HG03045 (cell line): ENCODE measurements at regions not wholly inside any gene's neighbourhood (a gene's known extent, or its start where the extent isn't known, plus 50 kb on each side); places are given as distances from the start of the nearest gene placed in this dataset.

ENCODE experiments used
- ATAC-seq: cut with Tn5 transposase; IDR thresholded peaks from one replicate; pipeline ENCODE4 v1.9.1; 2021; ENCODE audit warnings: mild to moderate bottlenecking, moderate library complexity; ENCODE audit not compliant: unreplicated experiment

- no peak for ATAC-seq
Observed at GRCh38 chr6:156027248-156027626, 571.6 kb upstream of the NOX3 start.

GRCh38 chr6:156026486-156027247, 571.0 kb upstream of the NOX3 start:
- ATAC-seq: no peak

GRCh38 chr6:156024339-156024738, 568.7 kb upstream of the NOX3 start:
- ATAC-seq: no peak

- ATAC-seq: no peak
Observed at GRCh38 chr6:156021746-156022396, 566.2 kb upstream of the NOX3 start.

- no peak for ATAC-seq
Observed at GRCh38 chr6:156017838-156018237, 562.2 kb upstream of the NOX3 start.

- ATAC-seq: no peak
Observed at GRCh38 chr6:156016186-156016976, 560.7 kb upstream of the NOX3 start.

- no peak for ATAC-seq
Observed at GRCh38 chr6:156013155-156013554, 557.5 kb upstream of the NOX3 start.

- ATAC-seq: no peak
Observed at GRCh38 chr6:156009656-156010055, 554.0 kb upstream of the NOX3 start.

GRCh38 chr6:156004796-156005195, 549.2 kb upstream of the NOX3 start:
- ATAC-seq: no peak

GRCh38 chr6:155996151-155996550, 540.5 kb upstream of the NOX3 start:
- no peak for ATAC-seq

GRCh38 chr6:155995281-155995680, 539.6 kb upstream of the NOX3 start:
- ATAC-seq: no peak

- no peak for ATAC-seq
Observed at GRCh38 chr6:155994086-155994485, 538.4 kb upstream of the NOX3 start.

GRCh38 chr6:155993240-155993639, 537.6 kb upstream of the NOX3 start:
- no peak for ATAC-seq

- ATAC-seq: no peak
Observed at GRCh38 chr6:155985660-155986138, 530.1 kb upstream of the NOX3 start.

GRCh38 chr6:155980768-155981079, 525.1 kb upstream of the NOX3 start:
- no peak for ATAC-seq

GRCh38 chr6:155980014-155980767, 524.6 kb upstream of the NOX3 start:
- ATAC-seq: no peak

- no peak for ATAC-seq
Observed at GRCh38 chr6:155975506-155975905, 519.9 kb upstream of the NOX3 start.

- no peak for ATAC-seq
Observed at GRCh38 chr6:155974811-155975323, 519.2 kb upstream of the NOX3 start.

GRCh38 chr6:155974359-155974758, 518.7 kb upstream of the NOX3 start:
- ATAC-seq: no peak

GRCh38 chr6:155970876-155971708, 515.5 kb upstream of the NOX3 start:
- no peak for ATAC-seq
